Erythroblast (primary cell): ENCODE measurements at regions not wholly inside any gene's neighbourhood (a gene's known extent, or its start where the extent isn't known, plus 50 kb on each side); places are given as distances from the start of the nearest gene placed in this dataset.

ENCODE experiments used
- GATA1 ChIP-seq: IDR thresholded peaks from 2 replicates; pipeline ENCODE4 v1.6.1; 2011; ENCODE audit warnings: low read depth, mild to moderate bottlenecking, control low read depth, low read length, moderate library complexity
- POLR2A ChIP-seq: IDR thresholded peaks from 2 replicates; pipeline ENCODE4 v1.6.1; 2011; ENCODE audit warnings: mild to moderate bottlenecking, low read length

GRCh38 chr15:98202256-98202655 lies 241.8 kb downstream of the ARRDC4 start:
- TF ChIP-seq POLR2A (no peak), GATA1 (no peak)
